GM23338 (cell line): ENCODE measurements at regions not wholly inside any gene's neighbourhood (a gene's known extent, or its start where the extent isn't known, plus 50 kb on each side); places are given as distances from the start of the nearest gene placed in this dataset.

ENCODE experiments used
- ATAC-seq: fragments of 200-7000 bp; cut with Tn5 transposase; 3 replicates; pipeline ENCODE4 v1.9.1; 2020
- DNase-seq: peaks from one replicate; pipeline ENCODE4 v3.0.0-alpha.2; 2015; ENCODE audit warnings: low spot score
- H2AFZ ChIP-seq: fragments of 200-600 bp; sonication (generic); 2 replicates; pipeline ENCODE4 v1.8.0; 2016; ENCODE audit warnings: antibody characterized with exemption, mild to moderate bottlenecking, moderate library complexity
- H3F3A ChIP-seq: fragments of 200-600 bp; sonication (generic); replicated peaks from 2 replicates; pipeline ENCODE4 v1.8.0; 2017; ENCODE audit warnings: antibody characterized with exemption, mixed run types, low read depth
- H3K27ac ChIP-seq: fragments of 200-600 bp; sonication (generic); 2 replicates; pipeline ENCODE4 v1.6.1; 2016; ENCODE audit warnings: low read depth
- H3K27me3 ChIP-seq: fragments of 200-600 bp; sonication (generic); 2 replicates; pipeline ENCODE4 v1.8.0; 2016; ENCODE audit warnings: mild to moderate bottlenecking, mixed run types, moderate library complexity; ENCODE audit not compliant: insufficient read depth
- H3K36me3 ChIP-seq: fragments of 200-600 bp; sonication (generic); 2 replicates; pipeline ENCODE4 v1.8.0; 2016; ENCODE audit warnings: mild to moderate bottlenecking; ENCODE audit not compliant: insufficient read depth
- H3K4me1 ChIP-seq: fragments of 200-600 bp; sonication (generic); 2 replicates; pipeline ENCODE4 v1.8.0; 2016; ENCODE audit warnings: mild to moderate bottlenecking, moderate library complexity; ENCODE audit not compliant: insufficient read depth
- H3K4me2 ChIP-seq: fragments of 200-600 bp; sonication (generic); 2 replicates; pipeline ENCODE4 v1.7.1; 2017; ENCODE audit warnings: mixed run types
- H3K4me3 ChIP-seq: fragments of 200-600 bp; sonication (generic); 2 replicates; pipeline ENCODE4 v1.6.1; 2016; ENCODE audit warnings: mixed run types
- H3K79me2 ChIP-seq: fragments of 200-600 bp; sonication (generic); replicated peaks from 2 replicates; pipeline ENCODE4 v1.8.0; 2017; ENCODE audit warnings: mild to moderate bottlenecking; ENCODE audit not compliant: insufficient read depth
- H3K9me2 ChIP-seq: fragments of 200-600 bp; sonication (generic); 2 replicates; pipeline ENCODE4 v1.8.0; 2017; ENCODE audit not compliant: insufficient read depth
- H4K20me1 ChIP-seq: fragments of 200-600 bp; sonication (generic); replicated peaks from 2 replicates; pipeline ENCODE4 v1.8.0; 2017; ENCODE audit warnings: mild to moderate bottlenecking; ENCODE audit not compliant: insufficient read depth
- H3K27ac Mint-ChIP-seq: 2 replicates; pipeline ENCODE4 v1.8.0; 2020; ENCODE audit warnings: inconsistent platforms, mild to moderate bottlenecking, moderate library complexity, mixed read lengths
- H3K27me3 Mint-ChIP-seq: 3 replicates; pipeline ENCODE4 v1.8.0; 2022; ENCODE audit warnings: low read depth, mild to moderate bottlenecking, moderate library complexity, mixed read lengths, inconsistent platforms; ENCODE audit not compliant: insufficient read depth, poor library complexity
- H3K36me3 Mint-ChIP-seq: 3 replicates; pipeline ENCODE4 v1.8.0; 2021; ENCODE audit warnings: low read depth, mild to moderate bottlenecking, inconsistent platforms, moderate library complexity, mixed read lengths
- H3K4me1 Mint-ChIP-seq: 3 replicates; pipeline ENCODE4 v1.8.0; 2020; ENCODE audit warnings: mild to moderate bottlenecking, inconsistent platforms, mixed read lengths
- H3K4me3 Mint-ChIP-seq: 3 replicates; pipeline ENCODE4 v1.8.0; 2021; ENCODE audit warnings: moderate library complexity, mild to moderate bottlenecking, inconsistent platforms, mixed read lengths
- H3K9me3 Mint-ChIP-seq: 3 replicates; pipeline ENCODE4 v1.8.0; 2020; ENCODE audit warnings: moderate library complexity, mild to moderate bottlenecking, inconsistent platforms, mixed read lengths
- CREB1 ChIP-seq: fragments of 250-450 bp; sonication (Bioruptor Pico); IDR thresholded peaks from 2 replicates; pipeline ENCODE4 v1.5.0; 2020; ENCODE audit warnings: low read depth, mild to moderate bottlenecking, moderate library complexity
- CTCF ChIP-seq, 2 experiments: fragments of 200-600 bp in 1 of 2; sonication (generic) in 1 of 2; conservative IDR thresholded peaks; 2 replicates each; pipeline versions ENCODE4 v1.5.1 to v1.6.1; 2016 to 2017; ENCODE audit warnings: antibody characterized with exemption in 2 of 2, low read depth in 2 of 2, mild to moderate bottlenecking in 2 of 2, moderate library complexity in 1 of 2
- ETS1 ChIP-seq: IDR thresholded peaks from 2 replicates; pipeline ENCODE4 v1.6.1; 2016; ENCODE audit warnings: antibody characterized with exemption
- EZH2 ChIP-seq: fragments of 200-600 bp; sonication (generic); IDR thresholded peaks from one replicate; pipeline ENCODE4 v1.8.0; 2017; ENCODE audit warnings: antibody characterized with exemption, mild to moderate bottlenecking, low read depth; ENCODE audit not compliant: unreplicated experiment
- EZH2phosphoT487 ChIP-seq: fragments of 200-600 bp; sonication (generic); IDR thresholded peaks from one replicate; pipeline ENCODE4 v1.8.1; 2018; ENCODE audit warnings: antibody characterized with exemption; ENCODE audit not compliant: unreplicated experiment
- JUNB ChIP-seq: IDR thresholded peaks from one replicate; pipeline ENCODE4 v1.6.1; 2016; ENCODE audit warnings: antibody characterized with exemption; ENCODE audit not compliant: unreplicated experiment
- NANOG ChIP-seq: IDR thresholded peaks from 2 replicates; pipeline ENCODE4 v1.6.1; 2016; ENCODE audit warnings: antibody characterized with exemption, borderline replicate concordance
- POLR2AphosphoS5 ChIP-seq: IDR thresholded peaks from 2 replicates; pipeline ENCODE4 v1.6.1; 2016; ENCODE audit warnings: antibody characterized with exemption, low read depth
- ZNF114 ChIP-seq: fragments of 250-450 bp; sonication (Bioruptor Pico); IDR thresholded peaks from 2 replicates; pipeline ENCODE4 v1.5.0; 2020; ENCODE audit warnings: mild to moderate bottlenecking, moderate library complexity
- ZNF331 ChIP-seq: fragments of 250-450 bp; sonication (Bioruptor Pico); IDR thresholded peaks from 2 replicates; pipeline ENCODE4 v1.5.0; 2020; ENCODE audit warnings: low read depth, mild to moderate bottlenecking, moderate library complexity
- ZNF462 ChIP-seq: fragments of 250-450 bp; sonication (Bioruptor Pico); IDR thresholded peaks from 2 replicates; pipeline ENCODE4 v1.5.0; 2020; ENCODE audit warnings: mild to moderate bottlenecking, moderate library complexity

- H3K4me3 ChIP-seq: no peak overlapping the region
- DNase-seq: no peak
- H3K36me3 ChIP-seq: no peaks in the 10 kb centered on the region
- no peaks in the 10 kb centered on the region for H4K20me1 ChIP-seq
- H3K4me1 ChIP-seq: no peaks in the 10 kb centered on the region
- no peak for ATAC-seq
- H3K27ac Mint-ChIP-seq: no peak overlapping the region
- no peak overlapping the region for H2AFZ ChIP-seq
- TF ChIP-seq EZH2phosphoT487 (no peak), EZH2 (no peak), POLR2AphosphoS5 (no peak), CREB1 (CRISPR knock-in tag) (no peak), CTCF (conservative IDR thresholded peaks at IDR 0.05; ENCODE audit: low read depth in 2 of 2) (no peak), ZNF114 (CRISPR knock-in tag) (no peak), JUNB (no peak), NANOG (no peak), ETS1 (no peak), ZNF462 (CRISPR knock-in tag) (no peak), ZNF331 (CRISPR knock-in tag) (no peak)
- no peak overlapping the region for H3K4me2 ChIP-seq
- no peak overlapping the region for H3K4me3 Mint-ChIP-seq
- H3F3A ChIP-seq: no peaks in the 10 kb centered on the region
- H3K36me3 Mint-ChIP-seq: no peaks in the 10 kb centered on the region
- no peak overlapping the region for H3K27ac ChIP-seq
- peaks cover 6% of the 10 kb centered on the region for H3K4me1 Mint-ChIP-seq
- H3K27me3 ChIP-seq: no peaks in the 10 kb centered on the region
- H3K9me3 Mint-ChIP-seq: no peaks in the 10 kb centered on the region; the same call in 2 of the 3 replicates
- H3K9me2 ChIP-seq: no peaks in the 10 kb centered on the region
- H3K79me2 ChIP-seq: no peaks in the 10 kb centered on the region
- H3K27me3 Mint-ChIP-seq: peaks cover 6% of the 10 kb centered on the region
Observed at GRCh38 chrX:68991691-68992345, 163.0 kb downstream of the EFNB1 start.
